Liver (tissue), 3 donors: ENCODE measurements at regions not wholly inside any gene's neighbourhood (a gene's known extent, or its start where the extent isn't known, plus 50 kb on each side); places are given as distances from the start of the nearest gene placed in this dataset.

Experiments
- CTCF ChIP-seq: fragments of 150-350 bp; IDR thresholded peaks from 2 replicates; pipeline ENCODE4 v1.5.1; 2017; ENCODE audit warnings: improper control_type of control experiment, low read depth, low read length; ENCODE audit not compliant: missing input control
- FOXA1 ChIP-seq: IDR thresholded peaks from 2 replicates; pipeline ENCODE4 v1.6.1; 2016; ENCODE audit warnings: antibody characterized with exemption
- HNF4G ChIP-seq: IDR thresholded peaks from 2 replicates; pipeline ENCODE4 v1.6.1; 2016; ENCODE audit warnings: antibody characterized with exemption
- JUND ChIP-seq, 2 donors: IDR thresholded peaks; 2 replicates each; pipeline ENCODE4 v1.6.1; 2016; ENCODE audit warnings: antibody characterized with exemption in 2 of 2
- TAF1 ChIP-seq: conservative IDR thresholded peaks from 2 replicates; pipeline ENCODE4 v1.6.1; 2016; ENCODE audit warnings: antibody characterized with exemption, mild to moderate bottlenecking
- ZBTB33 ChIP-seq: IDR thresholded peaks from 2 replicates; pipeline ENCODE4 v1.6.1; 2016; ENCODE audit warnings: antibody characterized with exemption
- donor health status: healthy.
- donor health status: healthy.

GRCh38 chr22:48627966-48628365 is 1199.7 kb downstream of the BRD1 start:
- TF ChIP-seq HNF4G (no peak), FOXA1 (no peak), JUND (IDR thresholded peaks at IDR 0.05) (no peak), CTCF (no peak), ZBTB33 (no peak), TAF1 (no peak)
